SU-DHL-6 (cell line): ENCODE measurements at regions not wholly inside any gene's neighbourhood (a gene's known extent, or its start where the extent isn't known, plus 50 kb on each side); places are given as distances from the start of the nearest gene placed in this dataset.

Experiments
- CTCF ChIP-seq: fragments of 200-600 bp; sonication (generic); IDR thresholded peaks from one replicate; pipeline ENCODE4 v1.5.1; 2017; ENCODE audit warnings: antibody characterized with exemption, mild to moderate bottlenecking, low read length, moderate library complexity; ENCODE audit not compliant: insufficient read depth, poor library complexity, severe bottlenecking
- EZH2phosphoT487 ChIP-seq: fragments of 200-600 bp; sonication (generic), shearing (Covaris generic); conservative IDR thresholded peaks from 2 replicates; pipeline ENCODE4 v1.6.1; 2018; ENCODE audit warnings: mild to moderate bottlenecking, antibody characterized with exemption, low read length, moderate library complexity, mixed read lengths

- TF ChIP-seq EZH2phosphoT487 (no peak), CTCF (no peak)
Observed at GRCh38 chr14:87217023-87217422, 776.0 kb downstream of the GALC start.
